GM12878 (cell line): ENCODE measurements at regions not wholly inside any gene's neighbourhood (a gene's known extent, or its start where the extent isn't known, plus 50 kb on each side); places are given as distances from the start of the nearest gene placed in this dataset.

Experiments used
- ATAC-seq: fragments of 200-7000 bp; cut with Tn5 transposase; 3 replicates; pipeline ENCODE4 v1.9.1; 2020; ENCODE audit warnings: mild to moderate bottlenecking, moderate library complexity
- BruUV-seq: library from RNA; stranded (reverse); fragments of 400-500 nt; replicated peaks from 2 replicates; lab custom pipeline; 2021; lab: Mats Ljungman, UMichigan
- CTCF ChIA-PET: fragments of 300-600 bp; sonication (Branson Sonifier 250); formaldehyde crosslinking; extraction: SDS; loops from one replicate; lab custom pipeline; 2021; ENCODE audit warnings: inconsistent platforms; lab: Yijun Ruan, JAX
- POLR2A ChIA-PET: fragments of 350-600 bp; formaldehyde crosslinking; extraction: SDS; loops from one replicate; lab custom pipeline; 2021; ENCODE audit warnings: inconsistent platforms; lab: Charles Lee
- RAD21 ChIA-PET: fragments of 300-600 bp; sonication (Branson Sonifier 250); formaldehyde crosslinking; loops from one replicate; lab custom pipeline; 2023; ENCODE audit warnings: antibody characterized with exemption; ENCODE audit not compliant: unreplicated experiment; lab: Charles Lee
- SMC1A ChIA-PET: fragments of 300-600 bp; sonication (Branson Sonifier 250); formaldehyde crosslinking; loops from one replicate; lab custom pipeline; 2023; ENCODE audit not compliant: unreplicated experiment, uncharacterized antibody; lab: Charles Lee
- DNase-seq: peaks from one replicate; pipeline ENCODE4 v3.0.0-alpha.2; 2011; ENCODE audit warnings: low read depth, low spot score
- FAIRE-seq: peaks from 3 replicates; lab custom pipeline; 2011; peaks lifted over from hg19 to GRCh38; lab: Jason Lieb, UNC
- H2AFZ ChIP-seq: 2 replicates; pipeline ENCODE4 v1.6.0; 2011; ENCODE audit warnings: low read depth, low read length, control low read depth; ENCODE audit not compliant: control insufficient read depth
- H3K27ac ChIP-seq: 2 replicates; pipeline ENCODE4 v1.5.1; 2011; ENCODE audit warnings: control low read depth; ENCODE audit not compliant: control insufficient read depth, insufficient read depth
- H3K27me3 ChIP-seq, 2 experiments: replicated peaks in 1 of 2; 2 replicates each; pipeline versions ENCODE4 v1.6.0 to v1.6.1; 2011; ENCODE audit warnings: low read length in 1 of 2; ENCODE audit not compliant: control insufficient read depth in 2 of 2, insufficient read depth in 2 of 2
- H3K36me3 ChIP-seq, 2 experiments: 2 replicates each; pipeline ENCODE4 v1.5.1; 2011; ENCODE audit warnings: low read length in 1 of 2; ENCODE audit not compliant: control insufficient read depth in 2 of 2, insufficient read depth in 2 of 2
- H3K4me1 ChIP-seq: 2 replicates; pipeline ENCODE4 v1.6.1; 2011; ENCODE audit warnings: mild to moderate bottlenecking, low read length, moderate library complexity, mixed read lengths; ENCODE audit not compliant: control insufficient read depth, insufficient read depth
- H3K4me2 ChIP-seq: 2 replicates; pipeline ENCODE4 v1.6.0; 2011; ENCODE audit warnings: control low read depth; ENCODE audit not compliant: control insufficient read depth, insufficient read depth
- H3K4me3 ChIP-seq: fragments of 200-600 bp; sonication (generic); 2 replicates; pipeline ENCODE4 v1.5.1; 2016
- H3K79me2 ChIP-seq: 2 replicates; pipeline ENCODE4 v1.6.0; 2011; ENCODE audit warnings: low read length; ENCODE audit not compliant: control insufficient read depth, insufficient read depth
- H3K9ac ChIP-seq: 2 replicates; pipeline ENCODE4 v1.8.0; 2011; ENCODE audit warnings: low read length, control low read depth, mixed read lengths; ENCODE audit not compliant: control insufficient read depth, insufficient read depth
- H3K9me3 ChIP-seq: replicated peaks from 3 replicates; pipeline ENCODE4 v1.5.1; 2011; ENCODE audit warnings: mild to moderate bottlenecking, low read length; ENCODE audit not compliant: control insufficient read depth, insufficient read depth
- H4K20me1 ChIP-seq: 2 replicates; pipeline ENCODE4 v1.6.0; 2011; ENCODE audit not compliant: control insufficient read depth, insufficient read depth
- BACH1 ChIP-seq: fragments of 450-650 bp; IDR thresholded peaks from 2 replicates; pipeline ENCODE4 v1.6.1; 2017; ENCODE audit warnings: mild to moderate bottlenecking, borderline replicate concordance
- E4F1 ChIP-seq: fragments of 450-650 bp; IDR thresholded peaks from 2 replicates; pipeline ENCODE4 v1.6.1; 2018; ENCODE audit warnings: borderline replicate concordance, mild to moderate bottlenecking; ENCODE audit not compliant: partially characterized antibody
- ESRRA ChIP-seq: IDR thresholded peaks from 2 replicates; pipeline ENCODE4 v1.6.1; 2012; ENCODE audit warnings: mild to moderate bottlenecking, low read length, improper control_type of control experiment
- FOXM1 ChIP-seq: IDR thresholded peaks from 2 replicates; pipeline ENCODE4 v1.6.1; 2012; ENCODE audit warnings: low read depth, mild to moderate bottlenecking, inconsistent platforms, low read length, moderate library complexity
- KAT2A ChIP-seq: conservative IDR thresholded peaks from 2 replicates; pipeline ENCODE4 v1.6.1; 2011; ENCODE audit warnings: low read depth, low read length; ENCODE audit not compliant: control insufficient read depth
- MAX ChIP-seq: IDR thresholded peaks from 2 replicates; pipeline ENCODE4 v1.6.1; 2012; ENCODE audit warnings: low read depth, low read length, improper control_type of control experiment
- MYB ChIP-seq: fragments of 150-350 bp; IDR thresholded peaks from 2 replicates; pipeline ENCODE4 v1.6.1; 2014; ENCODE audit warnings: mild to moderate bottlenecking, low read depth, low read length, borderline replicate concordance
- MYC ChIP-seq: IDR thresholded peaks from 2 replicates; pipeline ENCODE4 v1.6.1; 2011; ENCODE audit warnings: mild to moderate bottlenecking, low read length, moderate library complexity, inconsistent platforms; ENCODE audit not compliant: insufficient read depth, insufficient replicate concordance, insufficient read length, severe bottlenecking
- NFYA ChIP-seq: IDR thresholded peaks from 2 replicates; pipeline ENCODE4 v1.6.1; 2011; ENCODE audit warnings: low read depth, mild to moderate bottlenecking, low read length, improper control_type of control experiment, borderline replicate concordance
- POLR2A ChIP-seq: IDR thresholded peaks from 2 replicates; pipeline ENCODE4 v1.6.1; 2011; ENCODE audit warnings: low read depth, mild to moderate bottlenecking, low read length
- POLR2AphosphoS2 ChIP-seq: IDR thresholded peaks from 2 replicates; pipeline ENCODE4 v1.6.1; 2011; ENCODE audit warnings: low read depth, mild to moderate bottlenecking, low read length, improper control_type of control experiment, moderate library complexity
- POU2F2 ChIP-seq: IDR thresholded peaks from 3 replicates; pipeline ENCODE4 v1.6.1; 2011; ENCODE audit warnings: low read depth, mild to moderate bottlenecking, low read length, borderline replicate concordance
- RAD51 ChIP-seq: fragments of 450-650 bp; IDR thresholded peaks from 2 replicates; pipeline ENCODE4 v1.6.1; 2016; ENCODE audit warnings: moderate library complexity, mild to moderate bottlenecking, inconsistent platforms
- RBBP5 ChIP-seq: fragments of 200-600 bp; sonication (generic); conservative IDR thresholded peaks from 2 replicates; pipeline ENCODE4 v1.6.1; 2016
- SMARCA5 ChIP-seq: fragments of 450-650 bp; IDR thresholded peaks from 2 replicates; pipeline ENCODE4 v1.6.1; 2017; ENCODE audit warnings: mild to moderate bottlenecking
- TBL1XR1 ChIP-seq: IDR thresholded peaks from 2 replicates; pipeline ENCODE4 v1.6.1; 2012; ENCODE audit warnings: low read depth, low read length, improper control_type of control experiment
- YY1 ChIP-seq: IDR thresholded peaks from 2 replicates; pipeline ENCODE4 v1.6.1; 2011; ENCODE audit warnings: low read depth, mild to moderate bottlenecking, low read length
- WGBS: methylation state at CpG from one replicate; pipeline ENCODE4 v1.1.6; 2016; ENCODE audit warnings: low lambda C conversion rate; ENCODE audit not compliant: insufficient replicate concordance, insufficient coverage; ENCODE audit errors: missing lambda C conversion rate; 5-methylcytosine and 5-hydroxymethylcytosine counted together
- in situ Hi-C: fragments of 300-500 bp; cut with MboI; formaldehyde crosslinking; loops from 9 replicates; pipeline ENCODE4 v1.14.3; 2018; ENCODE audit warnings: mixed read lengths
- intact Hi-C: fragments of 100-400 bp; cut with micrococcal nuclease; formaldehyde crosslinking; loops from one replicate; pipeline ENCODE4 v1.14.2; 2022; ENCODE audit not compliant: unreplicated experiment
- TF ChIP-seq, protein P1 (sequence below): fragments of 450-650 bp; IDR thresholded peaks from 2 replicates; pipeline ENCODE4 v1.6.1; 2017; ENCODE audit warnings: borderline replicate concordance
- TF ChIP-seq, protein P2 (sequence below): fragments of 450-650 bp; IDR thresholded peaks from 2 replicates; pipeline ENCODE4 v1.6.1; 2017; ENCODE audit warnings: mild to moderate bottlenecking, low read depth, inconsistent platforms; ENCODE audit not compliant: poor library complexity, severe bottlenecking

DNA sequence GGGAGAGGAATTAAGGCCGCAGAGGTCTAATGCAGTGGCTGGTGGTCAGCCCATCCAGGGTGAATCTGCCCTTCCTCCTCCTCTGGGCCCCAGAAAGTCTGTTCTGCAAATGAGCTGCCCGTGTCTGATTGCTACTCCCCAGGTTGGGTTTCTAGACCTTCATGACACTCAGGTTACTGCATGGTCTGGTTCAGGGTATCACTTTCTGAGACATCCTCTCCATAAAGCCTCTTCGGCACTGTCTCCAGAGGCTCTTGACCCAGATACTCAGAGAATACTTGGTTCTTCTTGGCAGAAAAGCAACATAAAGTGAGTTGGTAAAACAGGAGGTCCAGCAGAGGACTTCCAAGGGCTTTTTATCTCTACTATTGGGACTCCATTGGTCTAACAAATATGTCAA is 62.5 kb upstream of the GDNF start:
- FAIRE-seq, result no peak
- Histone ChIP-seq H2AFZ (no peak overlapping the region), H3K79me2 (no peaks in the 10 kb centered on the region), H3K27ac (no peak overlapping the region), H3K4me1 (no peaks in the 10 kb centered on the region), H3K27me3 (no peaks in the 10 kb centered on the region; a peak in 1 of 4 replicates), H3K4me3 (no peak overlapping the region), H3K9ac (no peak overlapping the region), H3K36me3 (no peaks in the 10 kb centered on the region), H4K20me1 (no peaks in the 10 kb centered on the region), H3K9me3 (no peaks in the 10 kb centered on the region; the same call in 2 of the 3 replicates), H3K4me2 (no peak overlapping the region)
- DNase-seq, result no peak
- no TSS peak for BruUV-seq
- RAD21 ChIA-PET, result no interaction called here
- SMC1A ChIA-PET, result interaction anchor here (0.6 kb wide), 1 partner anchor 9 kb away, joined by 3 read pairs; no protein-coding TSS in a partner anchor
- CTCF ChIA-PET, result no interaction called here
- in situ Hi-C loops (no loop called here), intact Hi-C loops (no loop called here)
- TF ChIP-seq SMARCA5, result no peak
- no peak for TF ChIP-seq MYB
- no peak for TF ChIP-seq POLR2A
- TF ChIP-seq BACH1, result no peak
- TF ChIP-seq NFYA, result no peak
- no peak for TF ChIP-seq ESRRA
- no peak for TF ChIP-seq KAT2A
- no peak for TF ChIP-seq TBL1XR1
- TF ChIP-seq, protein P1, sequence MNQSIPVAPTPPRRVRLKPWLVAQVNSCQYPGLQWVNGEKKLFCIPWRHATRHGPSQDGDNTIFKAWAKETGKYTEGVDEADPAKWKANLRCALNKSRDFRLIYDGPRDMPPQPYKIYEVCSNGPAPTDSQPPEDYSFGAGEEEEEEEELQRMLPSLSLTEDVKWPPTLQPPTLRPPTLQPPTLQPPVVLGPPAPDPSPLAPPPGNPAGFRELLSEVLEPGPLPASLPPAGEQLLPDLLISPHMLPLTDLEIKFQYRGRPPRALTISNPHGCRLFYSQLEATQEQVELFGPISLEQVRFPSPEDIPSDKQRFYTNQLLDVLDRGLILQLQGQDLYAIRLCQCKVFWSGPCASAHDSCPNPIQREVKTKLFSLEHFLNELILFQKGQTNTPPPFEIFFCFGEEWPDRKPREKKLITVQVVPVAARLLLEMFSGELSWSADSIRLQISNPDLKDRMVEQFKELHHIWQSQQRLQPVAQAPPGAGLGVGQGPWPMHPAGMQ, result no peak
- no peak for TF ChIP-seq MYC
- TF ChIP-seq POLR2AphosphoS2, result no peak
- no peak for TF ChIP-seq YY1
- no peak for TF ChIP-seq POU2F2
- no peak for TF ChIP-seq MAX
- no peak for TF ChIP-seq RAD51
- TF ChIP-seq RBBP5, result no peak
- TF ChIP-seq, protein P2, sequence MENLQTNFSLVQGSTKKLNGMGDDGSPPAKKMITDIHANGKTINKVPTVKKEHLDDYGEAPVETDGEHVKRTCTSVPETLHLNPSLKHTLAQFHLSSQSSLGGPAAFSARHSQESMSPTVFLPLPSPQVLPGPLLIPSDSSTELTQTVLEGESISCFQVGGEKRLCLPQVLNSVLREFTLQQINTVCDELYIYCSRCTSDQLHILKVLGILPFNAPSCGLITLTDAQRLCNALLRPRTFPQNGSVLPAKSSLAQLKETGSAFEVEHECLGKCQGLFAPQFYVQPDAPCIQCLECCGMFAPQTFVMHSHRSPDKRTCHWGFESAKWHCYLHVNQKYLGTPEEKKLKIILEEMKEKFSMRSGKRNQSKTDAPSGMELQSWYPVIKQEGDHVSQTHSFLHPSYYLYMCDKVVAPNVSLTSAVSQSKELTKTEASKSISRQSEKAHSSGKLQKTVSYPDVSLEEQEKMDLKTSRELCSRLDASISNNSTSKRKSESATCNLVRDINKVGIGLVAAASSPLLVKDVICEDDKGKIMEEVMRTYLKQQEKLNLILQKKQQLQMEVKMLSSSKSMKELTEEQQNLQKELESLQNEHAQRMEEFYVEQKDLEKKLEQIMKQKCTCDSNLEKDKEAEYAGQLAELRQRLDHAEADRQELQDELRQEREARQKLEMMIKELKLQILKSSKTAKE, result no peak
- TF ChIP-seq E4F1, result no peak
- TF ChIP-seq FOXM1, result no peak
- 33% methylated on average over 3 of the region's 3 CpGs for WGBS
- no peak for ATAC-seq
- POLR2A ChIA-PET, result no interaction called here
